ENCODE measurements at regions not wholly inside any gene's neighbourhood (a gene's known extent, or its start where the extent isn't known, plus 50 kb on each side); places are given as distances from the start of the nearest gene placed in this dataset.

- H3K4me3 ChIP-seq (ENCODE audit: low read depth, low read length), result no peak overlapping the region
- DNase-seq (ENCODE audit: low read depth), result no peak
- TF ChIP-seq, protein P1, sequence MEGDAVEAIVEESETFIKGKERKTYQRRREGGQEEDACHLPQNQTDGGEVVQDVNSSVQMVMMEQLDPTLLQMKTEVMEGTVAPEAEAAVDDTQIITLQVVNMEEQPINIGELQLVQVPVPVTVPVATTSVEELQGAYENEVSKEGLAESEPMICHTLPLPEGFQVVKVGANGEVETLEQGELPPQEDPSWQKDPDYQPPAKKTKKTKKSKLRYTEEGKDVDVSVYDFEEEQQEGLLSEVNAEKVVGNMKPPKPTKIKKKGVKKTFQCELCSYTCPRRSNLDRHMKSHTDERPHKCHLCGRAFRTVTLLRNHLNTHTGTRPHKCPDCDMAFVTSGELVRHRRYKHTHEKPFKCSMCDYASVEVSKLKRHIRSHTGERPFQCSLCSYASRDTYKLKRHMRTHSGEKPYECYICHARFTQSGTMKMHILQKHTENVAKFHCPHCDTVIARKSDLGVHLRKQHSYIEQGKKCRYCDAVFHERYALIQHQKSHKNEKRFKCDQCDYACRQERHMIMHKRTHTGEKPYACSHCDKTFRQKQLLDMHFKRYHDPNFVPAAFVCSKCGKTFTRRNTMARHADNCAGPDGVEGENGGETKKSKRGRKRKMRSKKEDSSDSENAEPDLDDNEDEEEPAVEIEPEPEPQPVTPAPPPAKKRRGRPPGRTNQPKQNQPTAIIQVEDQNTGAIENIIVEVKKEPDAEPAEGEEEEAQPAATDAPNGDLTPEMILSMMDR (IDR thresholded peaks at IDR 0.05; ENCODE audit: low read depth, low read length, missing control alignments), result no peak
These were observed 320.9 kb upstream of the PROX1 start for GRCh38 chr1:213666922-213667321.

DNA sequence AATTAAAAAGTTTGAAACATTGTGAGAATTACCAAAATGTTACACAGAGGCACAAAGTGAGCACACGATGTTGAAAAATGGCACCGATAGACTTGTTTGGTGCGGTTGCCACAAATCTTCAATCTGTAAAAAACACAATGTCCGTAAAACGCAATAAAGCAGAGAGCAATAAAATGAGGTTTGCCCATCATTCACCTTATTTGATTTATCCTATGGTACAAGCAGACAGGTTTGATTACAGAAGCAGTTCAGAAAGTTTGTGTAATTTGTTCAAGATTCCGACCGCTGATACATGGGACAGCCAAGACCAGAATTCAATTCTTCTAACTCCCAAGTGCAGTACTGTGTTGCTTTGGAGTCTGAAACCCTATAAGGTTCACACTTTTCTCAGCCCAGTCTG, 318.3 kb upstream of the PROX1 start:
- H3K4me3 ChIP-seq (ENCODE audit: low read depth, low read length), result no peak overlapping the region
- no peak for DNase-seq (ENCODE audit: low read depth)
- TF ChIP-seq, protein P1 (IDR thresholded peaks at IDR 0.05; ENCODE audit: low read depth, low read length, missing control alignments), result no peak

DNA sequence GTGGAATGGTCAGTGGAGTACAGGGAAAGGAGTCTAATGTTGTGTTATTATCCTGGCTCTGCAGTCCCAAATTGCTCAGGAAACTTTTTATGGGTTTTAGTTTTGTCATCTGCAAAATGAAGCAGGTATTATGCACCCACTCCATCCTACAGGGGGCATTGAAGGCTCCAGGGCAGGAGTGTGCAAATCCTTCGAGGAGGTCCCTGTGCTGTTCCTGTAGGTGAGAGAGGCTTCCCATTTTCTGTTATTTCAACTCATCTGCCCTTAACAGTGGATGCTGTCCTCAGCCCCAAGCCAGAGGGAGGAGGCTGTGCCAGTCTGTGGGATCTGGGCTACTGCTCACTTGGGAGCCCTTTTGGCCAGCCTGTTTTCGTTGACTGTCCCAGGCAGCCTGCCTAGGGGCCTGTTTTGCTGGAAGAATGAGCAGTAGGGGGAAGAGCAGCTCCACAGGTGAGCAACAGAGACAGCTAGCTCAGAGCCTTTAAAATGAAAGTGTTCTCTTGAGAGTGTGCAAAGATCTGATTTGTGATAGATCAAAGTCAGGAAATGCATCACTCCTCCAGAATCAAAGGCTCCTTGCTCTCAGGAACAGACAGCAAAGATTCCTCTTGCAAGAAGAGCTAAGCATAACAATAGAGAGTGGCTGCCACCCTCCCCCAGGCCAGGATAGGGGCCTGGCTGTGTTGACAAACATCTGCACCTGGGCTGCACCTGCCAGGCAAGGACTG, 317.6 kb upstream of the PROX1 start:
- no peak for DNase-seq (ENCODE audit: low read depth)
- TF ChIP-seq, protein P1 (IDR thresholded peaks at IDR 0.05; ENCODE audit: low read depth, low read length, missing control alignments), result no peak

GRCh38 chr1:213670692-213671023, 317.1 kb upstream of the PROX1 start:
- no peak overlapping the region for H3K4me3 ChIP-seq (ENCODE audit: low read depth, low read length)
- DNase-seq (ENCODE audit: low read depth), result no peak
- TF ChIP-seq, protein P1 (IDR thresholded peaks at IDR 0.05; ENCODE audit: low read depth, low read length, missing control alignments), result no peak

More for the DNA sequence above, 317.6 kb upstream of the PROX1 start:
- no peak overlapping the region for H3K4me3 ChIP-seq (ENCODE audit: low read depth, low read length)

DNA sequence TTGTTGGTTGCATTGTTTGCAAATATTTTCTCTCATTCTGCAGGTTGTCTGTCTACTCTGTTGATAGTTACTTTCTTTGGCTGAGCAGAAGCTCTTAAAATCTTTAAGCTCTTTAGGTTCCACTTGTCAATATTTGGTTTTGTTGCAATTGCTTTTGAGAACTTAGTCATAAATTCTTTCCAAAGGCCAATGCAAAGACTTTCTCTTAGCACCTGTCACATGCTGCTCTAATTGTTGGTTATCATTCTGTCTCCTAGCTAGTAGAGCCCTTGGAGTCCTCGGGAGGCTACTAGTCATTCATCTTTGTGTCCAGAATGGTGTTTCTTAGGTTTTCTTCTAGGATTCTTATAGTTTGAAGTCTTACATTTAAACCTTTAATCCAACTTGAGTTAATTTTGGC, 312.7 kb upstream of the PROX1 start:
- TF ChIP-seq, protein P1 (IDR thresholded peaks at IDR 0.05; ENCODE audit: low read depth, low read length, missing control alignments), result no peak
- no peak for DNase-seq (ENCODE audit: low read depth)
- H3K4me3 ChIP-seq (ENCODE audit: low read depth, low read length), result no peak overlapping the region

- H3K4me3 ChIP-seq (ENCODE audit: low read depth, low read length), result no peak overlapping the region
- TF ChIP-seq, protein P1 (IDR thresholded peaks at IDR 0.05; ENCODE audit: low read depth, low read length, missing control alignments), result no peak
- DNase-seq (ENCODE audit: low read depth), result no peak
These were observed 311.0 kb upstream of the PROX1 start for GRCh38 chr1:213676736-213677135.

GRCh38 chr1:213678348-213678747, 309.4 kb upstream of the PROX1 start:
- DNase-seq (ENCODE audit: low read depth), result no peak
- no peak overlapping the region for H3K4me3 ChIP-seq (ENCODE audit: low read depth, low read length)
- TF ChIP-seq, protein P1 (IDR thresholded peaks at IDR 0.05; ENCODE audit: low read depth, low read length, missing control alignments), result no peak

Measured in GM12864 (cell line).